Liver (tissue), 2 donors: ENCODE measurements at regions not wholly inside any gene's neighbourhood (a gene's known extent, or its start where the extent isn't known, plus 50 kb on each side); places are given as distances from the start of the nearest gene placed in this dataset.

Source experiments
- YY1 ChIP-seq: IDR thresholded peaks from 2 replicates; pipeline ENCODE4 v1.6.1; 2016; ENCODE audit warnings: antibody characterized with exemption, mild to moderate bottlenecking
- TF ChIP-seq, protein P1 (sequence below): fragments of 150-350 bp; IDR thresholded peaks from 2 replicates; pipeline ENCODE4 v1.5.1; 2017; ENCODE audit warnings: improper control_type of control experiment, low read depth, low read length; ENCODE audit not compliant: missing input control
- TF ChIP-seq, protein P2 (sequence below): IDR thresholded peaks from 2 replicates; pipeline ENCODE4 v1.6.1; 2016; ENCODE audit warnings: antibody characterized with exemption, mild to moderate bottlenecking
- donor health status: healthy.

DNA sequence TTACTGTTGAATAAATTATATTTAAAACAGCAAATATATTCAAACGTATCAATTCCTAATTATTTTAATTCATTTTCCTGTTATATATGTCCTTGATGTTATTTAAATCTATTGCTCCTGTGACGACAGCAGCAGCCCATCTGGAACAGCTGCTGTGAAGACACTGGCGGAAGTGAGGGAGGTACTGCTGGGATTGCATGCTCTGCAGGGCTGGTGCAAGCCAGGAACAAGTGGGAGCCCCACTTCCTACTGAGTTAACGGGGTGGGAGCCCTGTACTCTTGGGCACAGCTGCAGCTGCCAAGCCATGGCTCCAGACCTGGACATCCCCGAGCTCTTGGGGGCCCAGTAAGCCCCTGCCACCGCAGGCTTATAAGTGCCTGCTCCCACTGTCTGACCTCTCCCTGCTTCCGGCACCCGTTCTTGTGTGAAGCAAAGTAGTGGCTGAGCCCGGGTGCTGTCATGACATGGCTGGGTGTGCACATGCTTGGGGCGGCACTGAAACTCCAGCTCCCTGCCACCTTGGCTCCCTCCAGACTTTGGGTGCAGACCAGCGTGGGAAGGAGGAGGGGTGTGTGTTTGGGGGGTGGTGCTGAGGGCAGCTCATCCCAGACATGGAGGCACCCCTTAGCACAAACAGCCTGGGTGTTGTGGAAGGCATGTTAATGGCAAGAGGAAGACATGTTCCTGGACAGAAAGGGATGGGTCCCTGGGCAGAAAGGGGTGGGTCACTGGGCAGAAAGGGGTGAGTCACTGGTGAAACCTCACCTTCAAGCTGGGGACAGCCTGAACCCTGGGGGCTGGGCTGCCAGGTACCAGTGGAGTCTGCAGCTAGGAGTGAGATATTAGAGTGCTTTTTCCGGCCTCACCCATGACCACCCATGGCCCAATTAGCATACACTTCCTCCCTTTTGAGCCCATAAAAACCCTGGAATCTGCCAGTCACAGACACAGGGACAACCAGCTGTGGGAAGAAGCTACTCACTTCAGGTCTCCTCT is 1981.3 kb upstream of the IGFBP7 start:
- TF ChIP-seq YY1 = no peak
- TF ChIP-seq, protein P1, sequence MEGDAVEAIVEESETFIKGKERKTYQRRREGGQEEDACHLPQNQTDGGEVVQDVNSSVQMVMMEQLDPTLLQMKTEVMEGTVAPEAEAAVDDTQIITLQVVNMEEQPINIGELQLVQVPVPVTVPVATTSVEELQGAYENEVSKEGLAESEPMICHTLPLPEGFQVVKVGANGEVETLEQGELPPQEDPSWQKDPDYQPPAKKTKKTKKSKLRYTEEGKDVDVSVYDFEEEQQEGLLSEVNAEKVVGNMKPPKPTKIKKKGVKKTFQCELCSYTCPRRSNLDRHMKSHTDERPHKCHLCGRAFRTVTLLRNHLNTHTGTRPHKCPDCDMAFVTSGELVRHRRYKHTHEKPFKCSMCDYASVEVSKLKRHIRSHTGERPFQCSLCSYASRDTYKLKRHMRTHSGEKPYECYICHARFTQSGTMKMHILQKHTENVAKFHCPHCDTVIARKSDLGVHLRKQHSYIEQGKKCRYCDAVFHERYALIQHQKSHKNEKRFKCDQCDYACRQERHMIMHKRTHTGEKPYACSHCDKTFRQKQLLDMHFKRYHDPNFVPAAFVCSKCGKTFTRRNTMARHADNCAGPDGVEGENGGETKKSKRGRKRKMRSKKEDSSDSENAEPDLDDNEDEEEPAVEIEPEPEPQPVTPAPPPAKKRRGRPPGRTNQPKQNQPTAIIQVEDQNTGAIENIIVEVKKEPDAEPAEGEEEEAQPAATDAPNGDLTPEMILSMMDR = no peak
- TF ChIP-seq, protein P2, sequence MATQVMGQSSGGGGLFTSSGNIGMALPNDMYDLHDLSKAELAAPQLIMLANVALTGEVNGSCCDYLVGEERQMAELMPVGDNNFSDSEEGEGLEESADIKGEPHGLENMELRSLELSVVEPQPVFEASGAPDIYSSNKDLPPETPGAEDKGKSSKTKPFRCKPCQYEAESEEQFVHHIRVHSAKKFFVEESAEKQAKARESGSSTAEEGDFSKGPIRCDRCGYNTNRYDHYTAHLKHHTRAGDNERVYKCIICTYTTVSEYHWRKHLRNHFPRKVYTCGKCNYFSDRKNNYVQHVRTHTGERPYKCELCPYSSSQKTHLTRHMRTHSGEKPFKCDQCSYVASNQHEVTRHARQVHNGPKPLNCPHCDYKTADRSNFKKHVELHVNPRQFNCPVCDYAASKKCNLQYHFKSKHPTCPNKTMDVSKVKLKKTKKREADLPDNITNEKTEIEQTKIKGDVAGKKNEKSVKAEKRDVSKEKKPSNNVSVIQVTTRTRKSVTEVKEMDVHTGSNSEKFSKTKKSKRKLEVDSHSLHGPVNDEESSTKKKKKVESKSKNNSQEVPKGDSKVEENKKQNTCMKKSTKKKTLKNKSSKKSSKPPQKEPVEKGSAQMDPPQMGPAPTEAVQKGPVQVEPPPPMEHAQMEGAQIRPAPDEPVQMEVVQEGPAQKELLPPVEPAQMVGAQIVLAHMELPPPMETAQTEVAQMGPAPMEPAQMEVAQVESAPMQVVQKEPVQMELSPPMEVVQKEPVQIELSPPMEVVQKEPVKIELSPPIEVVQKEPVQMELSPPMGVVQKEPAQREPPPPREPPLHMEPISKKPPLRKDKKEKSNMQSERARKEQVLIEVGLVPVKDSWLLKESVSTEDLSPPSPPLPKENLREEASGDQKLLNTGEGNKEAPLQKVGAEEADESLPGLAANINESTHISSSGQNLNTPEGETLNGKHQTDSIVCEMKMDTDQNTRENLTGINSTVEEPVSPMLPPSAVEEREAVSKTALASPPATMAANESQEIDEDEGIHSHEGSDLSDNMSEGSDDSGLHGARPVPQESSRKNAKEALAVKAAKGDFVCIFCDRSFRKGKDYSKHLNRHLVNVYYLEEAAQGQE = no peak
